ENCODE measurements at regions not wholly inside any gene's neighbourhood (a gene's known extent, or its start where the extent isn't known, plus 50 kb on each side); places are given as distances from the start of the nearest gene placed in this dataset.

DNA sequence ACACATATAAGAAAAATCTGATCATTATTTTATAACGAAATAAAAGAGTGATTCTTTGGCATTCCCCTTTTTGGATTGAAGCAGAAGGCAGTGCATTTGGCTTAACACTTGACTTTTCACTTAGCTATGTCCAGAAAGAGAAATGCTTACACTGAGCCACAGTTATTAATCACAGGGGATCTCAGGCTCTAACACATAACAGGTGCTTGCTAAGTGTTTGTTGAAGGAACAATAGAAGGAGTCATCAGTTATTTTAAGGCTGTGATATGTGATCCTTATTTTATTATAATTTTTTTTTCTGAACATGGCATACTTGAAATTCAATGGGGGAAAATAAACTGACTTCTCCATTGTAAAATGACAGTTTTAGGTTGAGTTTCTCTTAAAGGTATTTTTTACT, 209.5 kb downstream of the UBE2E3 start:
- DNase-seq (ENCODE audit: low spot score) = no peak

DNA sequence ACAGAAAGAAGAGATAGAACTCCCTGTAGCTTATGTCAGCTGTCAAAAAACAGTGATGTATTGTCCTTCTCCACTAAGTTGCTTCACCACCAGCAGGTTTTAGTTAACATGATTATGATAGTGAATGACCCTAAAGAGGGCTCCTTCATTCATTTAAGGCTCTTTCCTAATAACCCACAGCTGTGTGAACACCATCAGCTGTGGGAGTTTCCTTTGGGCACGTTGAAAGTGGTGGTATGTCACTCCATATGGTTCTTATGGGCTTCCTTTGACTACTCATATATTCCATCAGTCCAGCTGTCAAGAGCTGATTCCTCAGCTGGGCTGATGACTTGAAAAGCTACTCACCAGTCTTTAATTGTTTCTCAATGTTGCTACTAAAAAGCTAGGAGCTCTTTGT, 210.3 kb downstream of the UBE2E3 start:
- no peak for DNase-seq (ENCODE audit: low spot score)

DNA sequence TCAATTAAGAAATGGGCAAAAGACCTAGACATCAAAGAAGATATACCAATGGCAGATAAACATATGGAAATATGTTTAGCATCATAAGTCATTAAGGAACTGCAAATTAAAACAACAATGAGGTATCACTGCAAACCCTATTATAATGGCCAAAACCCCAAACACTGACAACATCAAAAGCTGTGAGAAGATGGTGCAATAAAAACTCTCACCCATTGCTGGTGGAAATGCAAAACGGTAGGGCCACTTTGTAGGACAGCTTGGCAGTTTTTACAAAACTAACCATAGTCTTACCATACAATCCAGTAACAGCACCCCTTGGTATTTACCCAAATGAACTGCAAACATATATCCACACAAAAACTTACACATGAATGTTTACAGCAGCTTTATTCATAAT, 213.1 kb downstream of the UBE2E3 start:
- DNase-seq (ENCODE audit: low spot score) = no peak

DNA sequence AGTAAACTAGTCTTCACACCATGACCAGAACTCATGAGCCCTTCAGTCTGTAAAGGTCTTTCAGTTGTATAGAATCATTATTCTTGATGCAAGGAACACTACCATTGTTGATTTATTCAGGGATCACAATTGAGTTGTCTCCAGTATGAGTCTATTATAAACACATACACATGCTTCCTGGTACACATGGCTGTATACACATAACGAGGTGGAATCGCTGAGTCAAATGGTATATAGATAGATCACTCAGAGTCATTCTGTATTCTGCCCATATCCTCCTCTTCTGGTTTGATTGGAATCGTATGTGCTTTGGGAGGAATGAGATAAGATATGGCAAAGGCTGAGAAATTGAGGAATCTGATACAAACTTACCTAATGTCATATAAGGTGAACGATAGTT, 216.0 kb downstream of the UBE2E3 start:
- no peak for DNase-seq (ENCODE audit: low spot score)

DNA sequence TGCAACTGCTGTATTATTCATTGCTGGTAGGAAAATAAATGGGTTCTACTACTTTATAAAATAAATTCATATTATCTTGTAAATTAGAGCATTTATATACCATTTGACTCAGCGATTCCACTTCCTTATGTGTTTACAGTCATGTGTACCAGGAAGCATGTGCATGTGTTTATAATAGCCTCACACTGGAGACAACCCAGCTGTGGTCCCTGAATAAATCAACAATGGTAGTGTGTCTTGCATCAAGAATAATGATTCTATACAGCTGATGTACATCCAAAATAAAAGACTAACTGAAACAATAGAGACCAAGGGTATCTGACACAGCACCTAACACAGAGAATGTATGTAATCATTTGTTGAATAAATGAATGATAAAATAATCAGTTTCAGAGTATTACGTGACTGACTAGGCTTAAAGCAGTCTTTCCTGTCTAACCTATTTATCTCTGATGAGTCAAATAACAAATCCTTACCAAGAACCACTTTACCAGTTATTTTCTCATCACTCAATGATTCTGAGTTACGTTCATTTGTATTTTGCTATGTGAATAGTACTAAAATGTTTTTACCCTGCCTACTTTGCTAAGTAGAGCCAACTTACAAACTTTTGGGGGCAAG, 216.8 kb downstream of the UBE2E3 start:
- no peak for DNase-seq (ENCODE audit: low spot score)

DNA sequence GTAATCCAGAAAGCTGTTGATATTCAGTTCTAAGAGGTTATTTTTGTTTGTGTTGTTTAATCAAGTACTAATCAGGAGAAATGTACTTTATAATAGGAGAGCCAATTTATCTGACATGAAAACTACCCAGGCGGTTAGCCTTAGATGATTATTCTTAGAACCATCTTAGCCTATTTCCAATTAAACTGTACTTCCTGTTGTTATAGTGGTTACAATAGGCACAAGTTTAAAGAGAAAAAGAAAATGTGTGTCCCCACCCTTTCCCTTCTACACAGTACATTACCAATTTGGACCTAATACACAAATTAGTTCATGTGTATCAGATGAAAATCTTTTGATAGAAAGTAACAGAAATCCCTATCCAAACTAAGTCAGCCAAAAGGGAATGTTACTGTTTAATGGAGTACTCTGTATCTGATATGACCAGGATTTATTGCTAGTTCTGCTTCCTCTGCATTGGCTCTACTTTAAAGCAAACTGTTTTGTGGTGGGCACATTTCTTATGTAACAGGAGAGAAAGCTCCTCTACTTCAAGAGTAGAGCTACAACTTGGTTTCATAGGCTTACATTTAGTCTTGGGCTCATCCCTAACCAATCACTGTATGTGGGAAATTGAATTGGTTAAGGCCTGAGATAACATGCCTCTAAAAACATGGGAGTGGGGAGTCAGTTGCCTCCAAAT, 217.9 kb downstream of the UBE2E3 start:
- no peak for DNase-seq (ENCODE audit: low spot score)

DNA sequence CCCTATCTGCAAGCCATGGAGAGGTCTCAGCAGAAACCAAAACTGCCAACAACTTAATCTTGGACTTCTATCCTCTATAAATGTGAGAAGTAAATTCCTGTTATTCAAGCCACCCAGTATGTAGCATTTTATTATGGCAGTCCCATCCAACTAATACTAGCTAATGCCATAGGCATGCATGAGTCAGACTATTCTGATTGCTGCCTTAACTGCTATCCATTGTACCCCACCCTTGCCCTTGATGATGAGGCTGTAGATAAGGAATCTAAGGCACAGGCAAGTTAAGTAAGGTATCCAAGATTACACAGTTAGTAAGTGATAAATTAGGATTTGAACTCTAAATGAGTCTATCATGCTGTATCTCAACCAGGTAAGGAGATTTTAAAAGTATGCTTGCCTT, 223.0 kb downstream of the UBE2E3 start:
- DNase-seq (ENCODE audit: low spot score) = no peak

DNA sequence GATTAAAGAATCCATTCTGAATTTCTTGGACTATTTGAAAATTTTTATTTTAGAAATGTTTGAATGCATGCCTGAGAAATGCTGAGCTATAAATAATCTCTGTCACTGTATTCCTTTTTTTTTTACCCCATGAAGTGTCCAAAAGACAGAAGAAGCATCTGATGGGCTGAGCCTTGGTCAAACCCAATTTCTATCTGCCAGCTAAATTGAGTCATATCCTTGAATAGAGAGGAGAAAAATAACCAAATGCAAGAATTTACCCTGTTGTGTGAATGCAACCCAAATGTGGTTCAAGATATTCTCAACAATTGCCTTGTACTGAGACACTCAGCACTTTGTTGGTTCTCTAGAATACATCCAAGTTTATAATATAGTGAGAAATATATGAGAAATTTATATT, 223.5 kb downstream of the UBE2E3 start:
- DNase-seq (ENCODE audit: low spot score) = no peak

DNA sequence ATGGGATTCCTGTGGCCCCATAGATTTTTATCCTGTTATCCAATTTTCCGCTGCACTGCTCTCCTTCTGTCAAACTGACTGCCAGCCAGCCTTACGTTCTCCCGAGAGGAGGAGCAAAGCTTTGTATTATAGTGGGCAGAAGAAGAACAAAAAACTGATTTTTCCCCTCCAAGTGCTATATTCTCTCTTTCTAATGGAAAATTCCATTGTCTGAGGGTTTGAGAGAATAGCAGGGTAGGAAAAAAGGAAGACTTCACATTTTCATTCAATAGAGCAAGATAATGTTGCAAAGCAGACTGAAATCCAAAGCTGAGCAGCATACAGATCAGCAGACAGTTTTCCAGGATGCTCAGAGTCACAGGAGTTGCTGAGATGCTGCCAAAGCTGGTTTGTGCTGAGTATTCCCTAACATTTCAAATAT, 238.0 kb downstream of the UBE2E3 start:
- no peak for DNase-seq (ENCODE audit: low spot score)

DNA sequence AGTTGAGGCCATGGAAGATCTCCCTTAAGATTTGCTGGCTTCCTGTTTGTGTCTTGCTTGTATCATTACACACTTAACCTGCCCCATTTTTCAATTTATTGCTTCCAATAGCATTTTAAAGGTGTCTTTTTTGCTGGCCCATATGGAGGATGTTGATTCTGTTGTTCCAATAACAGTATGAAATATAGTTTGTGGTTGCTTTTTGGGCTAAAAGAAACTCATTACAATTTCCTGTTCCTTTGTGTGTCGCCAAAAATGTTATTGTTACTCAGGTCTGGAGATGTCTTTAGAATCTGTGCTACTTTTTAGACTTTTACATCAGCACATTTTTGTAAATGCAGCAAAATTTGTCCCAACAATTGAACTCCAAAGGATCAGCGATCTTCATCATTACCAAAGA, 234.0 kb upstream of the ITGA4 start:
- no peak for DNase-seq (ENCODE audit: low spot score)

DNA sequence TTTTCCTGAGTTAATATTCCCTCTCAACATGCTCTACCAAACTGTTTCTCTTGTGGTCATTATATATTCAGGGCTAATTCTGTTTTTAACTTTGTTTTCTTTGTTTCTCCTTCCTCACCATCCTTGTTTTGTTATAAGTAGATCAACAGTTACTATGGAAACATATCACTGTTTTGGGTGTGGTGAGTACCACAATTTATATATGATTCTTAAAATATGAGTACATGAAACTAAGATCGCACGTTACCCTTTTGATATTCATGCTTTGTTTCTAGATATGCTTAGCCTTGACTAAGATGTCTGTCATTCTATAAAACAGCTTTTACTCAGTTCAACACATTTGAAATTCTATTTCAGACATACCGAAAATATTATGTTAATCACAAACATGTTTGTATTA, 232.3 kb upstream of the ITGA4 start:
- no peak for DNase-seq (ENCODE audit: low spot score)

DNA sequence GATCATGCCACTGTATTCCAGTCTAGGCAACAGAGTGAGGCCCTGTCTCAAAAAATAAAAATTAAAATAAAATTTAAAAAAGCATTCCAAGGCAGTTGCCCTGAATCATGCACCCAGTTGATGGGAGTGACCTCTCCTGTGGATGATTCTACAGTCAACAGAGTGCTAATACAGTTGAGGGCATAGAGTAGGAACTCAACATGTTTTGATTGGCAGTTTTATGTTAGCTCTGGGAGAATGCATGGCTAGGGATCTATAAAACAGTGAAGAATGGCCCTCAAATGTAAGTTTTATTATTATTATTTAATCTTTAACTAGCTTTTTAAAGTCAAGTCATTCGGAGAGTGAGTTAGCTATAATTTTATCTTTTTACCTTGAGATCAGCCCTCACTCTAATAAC, 228.5 kb upstream of the ITGA4 start:
- no peak for DNase-seq (ENCODE audit: low spot score)

DNA sequence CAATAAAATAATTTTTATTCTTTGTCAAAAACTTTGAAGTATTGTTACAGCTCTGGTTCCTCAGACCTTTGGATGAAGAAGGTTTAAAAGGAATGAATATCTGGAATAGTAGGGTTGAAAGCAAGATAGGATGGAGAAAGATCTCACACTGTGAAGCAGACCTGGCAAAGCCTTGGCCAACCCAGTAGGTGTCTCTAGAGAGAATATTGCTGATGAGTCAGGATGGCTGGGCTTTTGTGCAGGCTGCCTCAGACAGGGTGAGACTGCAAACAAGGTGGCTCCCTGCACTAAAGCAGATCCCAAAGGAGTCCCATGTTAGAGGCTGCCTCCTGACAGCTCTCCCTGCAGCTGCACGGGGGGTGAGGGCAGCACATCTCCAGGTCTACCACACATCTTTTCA, 226.0 kb upstream of the ITGA4 start:
- DNase-seq (ENCODE audit: low spot score) = no peak

DNA sequence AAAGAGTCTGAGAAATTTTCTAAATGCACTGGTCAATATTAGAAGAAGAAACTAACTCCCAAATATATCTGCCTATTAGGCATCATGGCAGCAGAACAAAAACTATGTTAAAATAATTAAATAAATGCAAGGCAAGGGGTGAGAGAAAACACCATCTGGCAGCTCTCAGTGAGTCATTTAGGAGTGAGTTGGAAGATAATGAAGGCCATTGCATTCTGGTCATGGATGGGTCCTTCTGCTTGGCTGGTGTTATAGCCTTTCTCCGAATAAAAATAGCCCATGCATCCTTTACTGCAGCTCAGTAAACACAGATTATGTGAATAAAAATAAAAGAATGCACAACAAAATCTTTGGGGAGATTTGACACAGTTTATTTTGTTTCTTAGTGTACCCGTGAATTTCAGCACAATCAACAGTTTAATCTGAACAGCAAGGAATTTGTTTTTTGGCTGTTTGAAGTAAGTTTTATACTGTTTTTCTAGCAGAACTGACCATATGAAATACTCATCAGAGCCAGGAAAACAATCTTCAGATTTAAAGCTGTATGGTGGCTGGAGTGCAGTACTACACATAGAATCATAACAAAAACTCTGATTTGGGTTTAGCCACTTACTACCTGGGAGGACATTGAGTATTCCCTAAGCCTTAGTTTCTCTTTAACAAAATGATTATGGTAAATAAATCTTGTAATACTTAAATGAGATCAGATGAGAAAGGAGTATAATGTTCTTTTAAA, 225.1 kb upstream of the ITGA4 start:
- DNase-seq (ENCODE audit: low spot score) = no peak

DNA sequence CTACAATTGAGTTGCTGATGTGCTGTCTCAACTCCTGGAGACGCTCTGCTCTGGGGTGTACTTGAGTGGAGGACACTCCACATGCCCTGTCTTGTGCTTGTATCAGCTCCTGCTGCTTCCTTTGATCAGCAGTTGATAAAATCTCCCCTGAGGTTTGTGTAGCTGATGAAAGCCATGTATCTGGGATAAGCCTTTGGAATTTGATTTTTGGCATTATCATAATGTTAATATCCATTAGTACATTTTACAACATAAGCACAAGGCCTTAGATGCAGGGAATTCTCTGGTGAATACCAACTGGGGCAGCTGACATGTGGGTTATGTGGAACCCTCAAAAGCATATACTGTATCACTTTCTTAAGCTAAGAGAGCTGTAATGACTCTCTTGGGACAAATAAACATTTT, 222.7 kb upstream of the ITGA4 start:
- peak; percentile 22 for DNase-seq (ENCODE audit: low spot score)

DNA sequence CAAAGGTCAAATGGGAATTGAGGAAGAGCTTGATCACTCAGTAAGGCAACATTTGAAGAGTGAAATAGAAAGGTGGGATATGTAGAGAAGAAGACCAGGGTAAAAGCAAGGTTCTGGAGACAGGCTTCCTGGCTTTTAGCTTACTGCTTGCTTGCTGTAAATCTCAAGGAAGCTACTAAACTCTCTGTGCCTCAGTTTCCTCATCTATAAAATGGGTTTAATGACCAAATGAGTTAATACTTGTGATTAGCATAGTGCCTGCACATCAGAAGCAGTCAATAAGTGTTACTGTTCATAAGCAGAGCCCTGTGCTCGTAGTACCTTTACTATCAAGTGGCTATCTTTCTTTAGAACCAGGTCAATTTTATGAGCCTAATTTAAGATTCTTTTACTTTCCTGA, 222.2 kb upstream of the ITGA4 start:
- DNase-seq (ENCODE audit: low spot score) = no peak

DNA sequence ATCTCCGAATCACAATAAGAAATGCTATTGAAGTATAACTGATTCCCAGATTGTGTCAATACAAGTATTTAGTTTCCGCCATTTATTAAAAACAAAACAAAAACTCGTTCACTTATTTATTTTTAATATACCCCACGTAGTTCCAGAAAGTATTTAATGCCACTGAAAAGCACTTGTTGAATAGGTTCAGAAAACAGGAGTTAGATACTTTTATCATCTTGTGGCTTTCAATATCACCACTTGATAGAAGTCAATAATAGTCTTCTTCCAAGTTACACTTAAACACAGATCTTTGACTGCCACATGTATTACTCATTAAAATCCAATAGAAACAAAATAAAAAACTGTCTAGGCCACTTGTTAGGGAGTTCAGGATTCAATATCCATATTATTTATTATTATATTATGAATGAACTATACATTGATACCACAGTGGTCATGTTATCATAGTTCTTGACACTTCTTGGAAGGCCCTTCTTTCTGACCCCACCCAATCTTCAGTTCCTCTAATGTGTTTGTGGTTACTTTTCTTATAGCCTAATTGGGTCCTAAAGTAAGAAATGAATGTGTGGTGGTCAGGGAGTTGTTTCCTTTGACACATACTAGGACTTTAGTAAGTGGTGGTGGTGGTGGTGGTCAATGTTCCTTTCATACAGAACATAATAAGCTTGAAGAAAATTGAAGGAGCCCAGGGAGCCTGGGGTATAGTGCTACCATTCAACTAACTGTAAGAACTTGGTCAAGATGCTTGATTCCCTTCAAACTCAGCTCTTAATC, 221.3 kb upstream of the ITGA4 start:
- DNase-seq (ENCODE audit: low spot score) = no peak

DNA sequence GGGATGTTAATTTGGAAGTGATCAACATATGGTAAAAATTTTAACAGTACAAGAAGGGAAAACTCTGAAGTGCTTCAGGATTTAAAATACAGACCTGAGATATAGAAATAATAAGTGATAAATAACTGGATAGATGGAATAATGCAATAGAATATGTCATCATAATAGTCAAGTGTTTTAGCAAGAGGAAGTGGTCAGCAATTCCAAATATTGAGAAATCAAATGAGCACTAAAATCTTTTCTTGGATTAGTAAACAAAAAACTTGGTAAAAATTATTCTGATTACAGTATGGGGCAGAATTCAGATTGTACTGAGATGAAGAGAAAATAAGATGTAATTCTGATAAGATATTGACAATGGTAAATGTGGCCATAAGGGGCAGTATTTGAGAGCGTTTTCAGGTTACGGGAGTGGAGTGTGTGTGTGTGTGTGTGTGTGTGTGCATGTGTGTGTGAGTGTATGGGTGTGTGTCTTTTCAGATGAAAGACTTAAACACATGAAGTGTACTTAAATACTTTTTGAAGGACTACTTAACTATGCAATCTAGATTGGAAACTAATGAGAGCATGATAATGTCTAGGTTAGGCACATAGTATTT, 217.9 kb upstream of the ITGA4 start:
- no peak for DNase-seq (ENCODE audit: low spot score)

DNA sequence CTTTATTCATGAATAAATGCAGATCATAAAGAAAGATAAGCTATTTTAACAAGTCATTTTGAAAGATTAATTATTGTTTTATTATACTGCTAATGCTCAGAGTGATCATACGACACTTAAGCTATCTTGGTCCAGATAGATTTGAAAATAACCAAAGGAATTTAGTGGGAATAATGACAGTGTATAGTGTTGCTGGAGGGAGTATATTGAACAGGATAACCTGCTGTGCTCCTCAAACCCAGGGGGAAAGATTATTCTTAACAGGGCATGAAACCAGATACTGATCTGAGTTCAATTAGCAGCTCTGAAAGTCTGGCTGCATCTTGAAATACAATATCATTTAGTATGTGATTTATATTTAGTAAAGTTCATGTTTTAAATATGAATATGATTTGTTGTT, 216.3 kb upstream of the ITGA4 start:
- DNase-seq (ENCODE audit: low spot score) = no peak

DNA sequence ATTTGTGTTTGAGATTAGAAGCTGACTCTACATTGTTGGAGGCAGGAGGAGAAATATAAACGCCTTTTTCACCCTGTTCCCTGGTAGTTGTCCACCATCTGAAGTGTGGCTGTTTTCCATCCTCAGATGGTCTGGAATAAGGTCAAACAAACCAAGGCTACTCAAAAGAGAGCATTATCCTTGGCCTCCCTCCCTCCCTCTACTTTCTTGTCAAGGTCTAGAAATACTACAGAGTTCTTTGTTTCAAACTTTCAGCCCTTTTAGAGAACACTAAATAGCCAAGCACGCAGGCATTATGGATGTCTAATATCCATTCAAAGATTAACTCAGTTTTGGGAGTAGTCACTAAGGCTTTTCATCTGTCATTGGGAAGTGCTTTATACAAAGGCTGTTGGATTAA, 215.8 kb upstream of the ITGA4 start:
- DNase-seq (ENCODE audit: low spot score) = no peak

DNA sequence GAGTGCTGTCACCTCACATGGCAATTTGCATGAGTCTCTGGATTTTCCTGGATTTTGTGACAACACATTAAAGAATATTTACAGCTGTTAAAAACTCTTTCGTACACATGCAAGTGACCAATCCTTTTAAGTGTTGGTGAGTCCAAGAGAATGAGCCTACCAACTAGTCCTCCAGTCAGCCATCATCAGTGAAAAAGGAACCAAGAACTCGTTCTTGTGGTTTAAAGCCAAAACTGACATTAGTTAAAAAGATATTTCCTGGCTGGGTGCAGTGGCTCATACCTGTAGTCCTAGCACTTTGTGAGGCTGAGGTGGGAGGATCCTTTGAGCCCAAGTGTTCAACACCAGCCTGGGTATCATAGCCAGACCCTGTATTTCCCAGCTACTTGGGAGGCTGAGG, 215.4 kb upstream of the ITGA4 start:
- DNase-seq (ENCODE audit: low spot score) = no peak

DNA sequence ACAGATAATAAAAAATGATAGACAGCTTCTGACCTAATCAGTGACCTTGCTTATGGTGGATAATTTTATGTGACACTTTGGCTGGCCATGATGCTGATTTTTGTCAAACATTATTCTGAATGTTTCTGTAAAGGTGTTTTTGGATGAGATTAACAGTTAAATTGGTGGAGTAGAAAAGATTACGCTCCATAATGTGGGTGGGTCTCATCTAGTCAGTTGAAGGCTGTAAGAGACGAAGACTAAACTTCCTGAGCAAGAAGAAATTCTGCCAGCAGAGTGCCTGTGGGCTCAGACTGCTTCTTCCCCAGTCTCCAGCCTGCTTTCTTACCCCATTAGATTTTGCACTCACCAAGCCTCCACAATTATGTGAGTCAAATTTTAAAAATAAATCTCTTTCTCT, 214.9 kb upstream of the ITGA4 start:
- DNase-seq (ENCODE audit: low spot score) = no peak

Data from D341Med (cell line).